ENCODE measurements at regions not wholly inside any gene's neighbourhood (a gene's known extent, or its start where the extent isn't known, plus 50 kb on each side); places are given as distances from the start of the nearest gene placed in this dataset.

GRCh38 chr3:74346896-74347295 lies 267.6 kb downstream of the CNTN3 start:
- no peak for DNase-seq

GRCh38 chr3:74345701-74346100 lies 268.8 kb downstream of the CNTN3 start:
- no peak for DNase-seq

- no peak for DNase-seq
Observed at GRCh38 chr3:74344865-74345440, 269.5 kb downstream of the CNTN3 start.

- DNase-seq: no peak
Observed at GRCh38 chr3:74343391-74343790, 271.1 kb downstream of the CNTN3 start.

- no peak for DNase-seq
Observed at GRCh38 chr3:74338998-74339397, 275.5 kb downstream of the CNTN3 start.

GRCh38 chr3:74332165-74332564 lies 282.3 kb downstream of the CNTN3 start:
- DNase-seq: no peak

GRCh38 chr3:74331711-74332110 lies 282.7 kb downstream of the CNTN3 start:
- no peak for DNase-seq

GRCh38 chr3:74329096-74329495 lies 285.4 kb downstream of the CNTN3 start:
- DNase-seq: no peak

- no peak for DNase-seq
Observed at GRCh38 chr3:74328435-74328834, 286.0 kb downstream of the CNTN3 start.

GRCh38 chr3:74315291-74315690 lies 299.2 kb downstream of the CNTN3 start:
- DNase-seq: no peak

GRCh38 chr3:74314696-74315095 lies 299.8 kb downstream of the CNTN3 start:
- no peak for DNase-seq

GRCh38 chr3:74309716-74310115 lies 304.7 kb downstream of the CNTN3 start:
- DNase-seq: no peak

GRCh38 chr3:74304424-74304823 lies 310.0 kb downstream of the CNTN3 start:
- no peak for DNase-seq

- no peak for DNase-seq
Observed at GRCh38 chr3:74303711-74304110, 310.7 kb downstream of the CNTN3 start.

GRCh38 chr3:74302969-74303368 lies 311.5 kb downstream of the CNTN3 start:
- DNase-seq: no peak

GRCh38 chr3:74302281-74302680 lies 312.2 kb downstream of the CNTN3 start:
- DNase-seq: no peak

- DNase-seq: no peak
Observed at GRCh38 chr3:74301056-74301455, 313.4 kb downstream of the CNTN3 start.

- DNase-seq: no peak
Observed at GRCh38 chr3:74295479-74295878, 319.0 kb downstream of the CNTN3 start.

- DNase-seq: no peak
Observed at GRCh38 chr3:74288761-74289160, 325.7 kb downstream of the CNTN3 start.

GRCh38 chr3:74287557-74287956 lies 326.9 kb downstream of the CNTN3 start:
- no peak for DNase-seq

GRCh38 chr3:74282202-74282601 lies 332.3 kb downstream of the CNTN3 start:
- no peak for DNase-seq

- no peak for DNase-seq
Observed at GRCh38 chr3:74281705-74282104, 332.8 kb downstream of the CNTN3 start.

- DNase-seq: no peak
Observed at GRCh38 chr3:74273555-74274402, 340.7 kb downstream of the CNTN3 start.

GRCh38 chr3:74273091-74273490 lies 341.4 kb downstream of the CNTN3 start:
- no peak for DNase-seq

GRCh38 chr3:74271541-74271940 lies 342.9 kb downstream of the CNTN3 start:
- no peak for DNase-seq

Measured in CD4-positive, alpha-beta T cell treated with Interleukin-4 for 4 hours (primary cell).